Peyer's patch (tissue), 4 donors: ENCODE measurements at regions not wholly inside any gene's neighbourhood (a gene's known extent, or its start where the extent isn't known, plus 50 kb on each side); places are given as distances from the start of the nearest gene placed in this dataset.

Experiments used
- CTCF ChIP-seq, 6 experiments: fragments of 450-650 bp in 4 of 6; fragments of 200-600 bp in 2 of 6; sonication (generic) in 1 of 6; IDR thresholded peaks; one replicate each; pipeline ENCODE4 v1.5.1; 2017 to 2019; ENCODE audit warnings: antibody characterized with exemption in 6 of 6, mild to moderate bottlenecking in 3 of 6, moderate library complexity in 1 of 6
- POLR2A ChIP-seq, 2 donors: fragments of 450-650 bp; IDR thresholded peaks; one replicate each; pipeline ENCODE4 v1.5.1; 2017; ENCODE audit warnings: antibody characterized with exemption in 2 of 2, mild to moderate bottlenecking in 2 of 2, moderate library complexity in 2 of 2

- TF ChIP-seq CTCF (IDR thresholded peaks at IDR 0.05) (no peak), POLR2A (IDR thresholded peaks at IDR 0.05) (no peak)
Observed at GRCh38 chr16:22968931-22969330, 155.0 kb downstream of the HS3ST2 start.
